ENCODE measurements at regions not wholly inside any gene's neighbourhood (a gene's known extent, or its start where the extent isn't known, plus 50 kb on each side); places are given as distances from the start of the nearest gene placed in this dataset.

DNA sequence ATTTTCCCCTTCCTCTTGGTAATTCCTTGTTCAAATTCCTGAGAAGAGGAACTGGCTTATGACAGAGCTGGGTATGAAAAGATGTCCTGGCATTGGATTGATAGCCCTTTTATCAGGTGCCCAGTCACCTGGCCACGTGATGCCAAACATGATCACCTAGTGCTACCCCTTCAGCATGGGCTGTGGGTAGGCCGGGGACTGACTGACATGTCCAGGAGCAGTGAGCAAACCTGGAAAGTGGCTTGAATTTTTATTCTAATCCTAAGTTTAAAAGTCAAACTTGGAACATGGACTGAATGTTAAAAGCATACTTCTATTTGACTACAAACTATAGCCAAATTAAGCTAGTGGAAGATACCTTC lies 99.7 kb upstream of the CXCL13 start:
- no peak for TF ChIP-seq EZH2 (IDR thresholded peaks at IDR 0.05; ENCODE audit: insufficient read depth, poor library complexity, severe bottlenecking)
- TF ChIP-seq EZH2phosphoT487 (IDR thresholded peaks at IDR 0.05; ENCODE audit: insufficient read depth, low read depth) = no peak

All from GM23248 (cell line).